Kidney epithelial cell (primary cell): ENCODE measurements at regions not wholly inside any gene's neighbourhood (a gene's known extent, or its start where the extent isn't known, plus 50 kb on each side); places are given as distances from the start of the nearest gene placed in this dataset.

Experiments
- DNase-seq: peaks from one replicate; pipeline ENCODE4 v3.0.0-alpha.2; 2010; ENCODE audit warnings: low read depth
- H3K27me3 ChIP-seq: 2 replicates; pipeline ENCODE4 v1.6.0; 2011; ENCODE audit warnings: low read length; ENCODE audit not compliant: control insufficient read depth, insufficient read depth
- H3K36me3 ChIP-seq: 2 replicates; pipeline ENCODE4 v1.5.1; 2011; ENCODE audit warnings: low read length; ENCODE audit not compliant: control insufficient read depth, insufficient read depth
- H3K4me3 ChIP-seq: 2 replicates; pipeline ENCODE4 v1.5.1; 2011; ENCODE audit warnings: low read depth, mild to moderate bottlenecking, control low read depth, low read length
- TF ChIP-seq, protein P1 (sequence below): IDR thresholded peaks from 2 replicates; pipeline ENCODE4 v1.5.1; 2011; ENCODE audit warnings: mild to moderate bottlenecking, moderate library complexity, low read length, control low read depth, inconsistent platforms; ENCODE audit not compliant: insufficient read depth, poor library complexity, severe bottlenecking

DNA sequence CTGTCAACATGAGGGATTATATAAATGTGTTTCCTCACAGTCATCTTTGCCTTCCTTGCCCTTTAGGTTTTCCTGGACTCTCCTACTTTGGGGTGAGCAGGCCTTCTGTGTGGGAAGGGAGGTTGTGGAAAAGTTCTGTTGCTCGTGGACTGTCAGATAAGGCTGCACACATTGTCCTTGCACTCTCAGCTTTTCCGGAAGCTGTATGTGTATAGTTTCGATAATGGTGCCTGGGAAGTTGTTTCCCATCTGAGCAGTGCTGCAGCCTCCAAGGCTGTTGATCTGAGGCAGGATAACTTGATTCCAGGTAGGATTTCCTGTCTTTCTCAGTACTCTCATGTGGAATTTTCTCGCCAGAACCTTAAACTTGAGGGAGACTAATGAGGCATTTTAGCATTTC lies 297.8 kb upstream of the AZI2 start:
- Histone ChIP-seq H3K36me3 (no peaks in the 10 kb centered on the region), H3K27me3 (no peaks in the 10 kb centered on the region), H3K4me3 (no peak overlapping the region)
- TF ChIP-seq, protein P1, sequence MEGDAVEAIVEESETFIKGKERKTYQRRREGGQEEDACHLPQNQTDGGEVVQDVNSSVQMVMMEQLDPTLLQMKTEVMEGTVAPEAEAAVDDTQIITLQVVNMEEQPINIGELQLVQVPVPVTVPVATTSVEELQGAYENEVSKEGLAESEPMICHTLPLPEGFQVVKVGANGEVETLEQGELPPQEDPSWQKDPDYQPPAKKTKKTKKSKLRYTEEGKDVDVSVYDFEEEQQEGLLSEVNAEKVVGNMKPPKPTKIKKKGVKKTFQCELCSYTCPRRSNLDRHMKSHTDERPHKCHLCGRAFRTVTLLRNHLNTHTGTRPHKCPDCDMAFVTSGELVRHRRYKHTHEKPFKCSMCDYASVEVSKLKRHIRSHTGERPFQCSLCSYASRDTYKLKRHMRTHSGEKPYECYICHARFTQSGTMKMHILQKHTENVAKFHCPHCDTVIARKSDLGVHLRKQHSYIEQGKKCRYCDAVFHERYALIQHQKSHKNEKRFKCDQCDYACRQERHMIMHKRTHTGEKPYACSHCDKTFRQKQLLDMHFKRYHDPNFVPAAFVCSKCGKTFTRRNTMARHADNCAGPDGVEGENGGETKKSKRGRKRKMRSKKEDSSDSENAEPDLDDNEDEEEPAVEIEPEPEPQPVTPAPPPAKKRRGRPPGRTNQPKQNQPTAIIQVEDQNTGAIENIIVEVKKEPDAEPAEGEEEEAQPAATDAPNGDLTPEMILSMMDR: no peak
- DNase-seq: no peak

DNA sequence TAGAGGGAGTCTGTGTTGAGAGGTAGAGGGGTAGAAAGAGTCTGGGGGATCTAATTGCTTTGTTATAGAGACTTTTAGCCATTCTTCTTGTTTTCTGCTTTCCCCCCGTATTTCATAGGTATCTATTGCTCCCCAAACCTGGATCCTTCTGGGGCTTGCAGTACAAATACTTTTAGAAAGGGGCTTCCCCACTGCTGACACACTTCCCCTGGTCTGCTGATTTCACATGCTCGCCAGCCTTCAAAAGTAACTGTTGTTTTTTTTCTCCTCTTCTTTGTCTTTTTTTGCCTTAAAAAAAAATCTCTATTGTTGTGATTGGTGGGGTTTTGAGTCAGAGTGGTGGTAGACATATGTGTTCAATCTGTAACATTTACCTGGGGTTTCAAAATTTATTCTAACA lies 300.6 kb upstream of the AZI2 start:
- TF ChIP-seq, protein P1: no peak
- no peak for DNase-seq
- Histone ChIP-seq H3K27me3 (no peaks in the 10 kb centered on the region), H3K4me3 (no peak overlapping the region), H3K36me3 (no peaks in the 10 kb centered on the region)

DNA sequence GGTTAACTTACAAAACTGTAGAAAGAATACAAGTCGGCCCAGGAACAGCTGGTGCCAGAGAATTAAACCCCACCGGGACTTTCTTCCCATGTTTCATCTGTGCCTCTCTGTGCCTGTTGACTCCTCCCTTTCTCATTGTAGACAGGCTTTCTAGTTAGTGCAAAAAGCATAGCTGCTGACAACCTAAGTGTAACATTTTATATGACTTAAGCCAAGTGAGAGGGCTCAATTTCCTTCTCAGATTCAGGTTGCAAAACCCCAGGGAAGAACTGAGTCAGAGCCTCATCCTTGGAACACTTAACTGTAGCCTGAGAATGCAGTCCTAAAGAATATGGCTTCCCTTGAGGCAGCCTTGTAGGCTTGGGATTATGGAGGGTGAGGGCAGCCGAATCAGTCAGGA lies 302.5 kb upstream of the AZI2 start:
- Histone ChIP-seq H3K4me3 (no peak overlapping the region), H3K27me3 (no peaks in the 10 kb centered on the region), H3K36me3 (no peaks in the 10 kb centered on the region)
- no peak for DNase-seq
- TF ChIP-seq, protein P1: no peak

DNA sequence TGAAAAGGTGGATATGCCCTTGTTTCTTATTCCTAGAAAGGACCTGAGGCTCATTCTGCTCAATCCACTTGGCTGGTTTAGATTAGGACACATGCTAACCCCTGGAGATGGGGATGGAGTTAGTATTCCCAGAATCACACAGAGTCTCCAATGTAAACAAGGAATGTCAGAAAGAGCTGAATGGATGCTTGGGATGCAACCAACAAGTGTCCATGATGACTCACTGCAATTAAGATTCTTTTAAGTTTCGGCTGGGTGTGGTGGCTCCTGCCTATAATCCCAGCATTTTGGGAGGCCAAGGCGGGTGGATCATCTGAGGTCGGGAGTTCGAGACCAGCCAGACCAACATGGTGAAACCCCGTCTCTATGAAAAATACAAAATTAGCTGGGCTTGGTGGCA lies 315.5 kb upstream of the AZI2 start:
- DNase-seq: no peak
- TF ChIP-seq, protein P1: no peak
- Histone ChIP-seq H3K36me3 (no peaks in the 10 kb centered on the region), H3K4me3 (no peak overlapping the region), H3K27me3 (no peaks in the 10 kb centered on the region)

DNA sequence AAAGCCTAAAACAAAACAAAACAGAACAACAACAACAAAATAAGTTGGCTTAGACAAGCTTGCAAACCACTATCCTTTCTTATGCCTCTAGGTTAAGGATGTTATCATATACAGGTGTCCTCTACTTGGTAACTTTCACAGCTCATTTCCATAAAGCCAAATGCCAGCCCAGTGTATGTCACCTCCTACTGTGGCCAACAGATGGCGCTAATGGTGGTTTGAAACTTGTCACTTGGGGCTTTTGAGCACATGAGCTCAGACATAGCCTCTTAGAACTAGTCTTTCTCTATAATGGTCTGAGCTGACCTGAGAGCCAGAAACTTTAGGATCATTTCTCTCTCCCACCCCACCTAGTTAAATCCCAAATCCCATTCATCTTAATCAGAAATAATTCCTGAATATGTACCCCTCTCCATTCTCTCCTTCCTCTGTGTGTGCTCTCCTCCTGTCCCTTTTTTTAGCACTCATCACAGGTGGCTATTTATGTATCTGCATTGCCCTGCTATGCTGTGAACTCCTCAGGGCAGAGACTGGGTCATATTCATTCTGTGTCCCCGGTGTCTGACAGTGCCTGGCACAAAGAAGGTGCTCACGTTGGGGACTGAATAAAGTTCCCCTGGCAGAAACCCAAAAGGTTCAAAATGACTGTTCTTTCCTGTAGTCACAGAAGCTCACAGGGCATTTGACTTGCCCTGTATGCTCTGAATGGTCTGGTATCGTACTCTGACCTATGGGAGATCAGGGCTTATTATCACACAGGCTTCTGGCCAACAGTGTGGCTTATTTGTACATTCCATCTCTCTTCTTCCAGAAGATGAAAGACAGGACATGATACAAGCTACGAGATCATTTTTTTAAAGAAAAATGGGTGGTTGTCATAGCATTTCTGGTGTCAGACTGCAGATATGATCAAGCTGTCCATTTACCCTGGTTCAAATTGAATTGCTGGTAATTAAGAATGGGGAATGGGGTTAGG lies 319.3 kb upstream of the AZI2 start:
- DNase-seq: peak; percentile 4
- Histone ChIP-seq H3K4me3 (no peak overlapping the region), H3K27me3 (no peaks in the 10 kb centered on the region), H3K36me3 (no peaks in the 10 kb centered on the region)
- TF ChIP-seq, protein P1: peak; percentile 76
